ENCODE measurements at regions not wholly inside any gene's neighbourhood (a gene's known extent, or its start where the extent isn't known, plus 50 kb on each side); places are given as distances from the start of the nearest gene placed in this dataset.

DNA sequence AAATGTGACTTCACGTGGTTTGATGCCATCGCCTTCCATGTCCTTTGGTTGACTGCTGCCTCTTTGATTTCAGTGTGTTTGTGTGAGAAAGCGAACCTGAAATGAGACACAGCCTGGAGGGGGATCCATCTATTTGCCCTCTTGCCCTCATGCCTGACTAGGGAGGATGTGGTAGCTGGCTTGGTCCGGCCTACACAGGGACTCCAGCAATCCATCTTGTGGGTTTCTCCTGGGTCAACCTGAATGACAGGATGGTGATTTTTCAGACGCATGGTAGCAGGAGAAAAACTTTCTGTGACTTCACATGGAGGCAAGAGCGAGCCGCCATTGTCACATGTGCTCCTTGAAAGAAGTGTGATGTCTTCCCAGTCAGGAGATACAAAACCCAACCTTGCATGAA is 117.9 kb upstream of the DNAH14 start:
- Histone ChIP-seq H3K27ac (no peak overlapping the region), H3K36me3 (no peaks in the 10 kb centered on the region), H3K4me1 (no peaks in the 10 kb centered on the region), H3K27me3 (no peaks in the 10 kb centered on the region), H3K4me3 (no peak overlapping the region), H3K9me3 (peaks cover 0 to 16% (median 0%) of the 10 kb centered on the region in 4 donors)
- no peak for DNase-seq (ENCODE audit: low spot score in 2 of 2)
- WGBS, 2 donors = 88 to 92% methylated on average over 7 of the region's 7 CpGs
- TF ChIP-seq, protein P1, sequence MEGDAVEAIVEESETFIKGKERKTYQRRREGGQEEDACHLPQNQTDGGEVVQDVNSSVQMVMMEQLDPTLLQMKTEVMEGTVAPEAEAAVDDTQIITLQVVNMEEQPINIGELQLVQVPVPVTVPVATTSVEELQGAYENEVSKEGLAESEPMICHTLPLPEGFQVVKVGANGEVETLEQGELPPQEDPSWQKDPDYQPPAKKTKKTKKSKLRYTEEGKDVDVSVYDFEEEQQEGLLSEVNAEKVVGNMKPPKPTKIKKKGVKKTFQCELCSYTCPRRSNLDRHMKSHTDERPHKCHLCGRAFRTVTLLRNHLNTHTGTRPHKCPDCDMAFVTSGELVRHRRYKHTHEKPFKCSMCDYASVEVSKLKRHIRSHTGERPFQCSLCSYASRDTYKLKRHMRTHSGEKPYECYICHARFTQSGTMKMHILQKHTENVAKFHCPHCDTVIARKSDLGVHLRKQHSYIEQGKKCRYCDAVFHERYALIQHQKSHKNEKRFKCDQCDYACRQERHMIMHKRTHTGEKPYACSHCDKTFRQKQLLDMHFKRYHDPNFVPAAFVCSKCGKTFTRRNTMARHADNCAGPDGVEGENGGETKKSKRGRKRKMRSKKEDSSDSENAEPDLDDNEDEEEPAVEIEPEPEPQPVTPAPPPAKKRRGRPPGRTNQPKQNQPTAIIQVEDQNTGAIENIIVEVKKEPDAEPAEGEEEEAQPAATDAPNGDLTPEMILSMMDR (IDR thresholded peaks at IDR 0.05) = no peak
- no peak for TF ChIP-seq EP300 (IDR thresholded peaks at IDR 0.05)
- no peak for TF ChIP-seq POLR2A (IDR thresholded peaks at IDR 0.05)

- H3K4me1 ChIP-seq = no peaks in the 10 kb centered on the region
- 88 to 89% methylated on average over 2 of the region's 2 CpGs for WGBS, 2 donors
- TF ChIP-seq, protein P1 (IDR thresholded peaks at IDR 0.05) = no peak
- TF ChIP-seq EP300 (IDR thresholded peaks at IDR 0.05) = no peak
- no peak for TF ChIP-seq POLR2A (IDR thresholded peaks at IDR 0.05)
- no peaks in the 10 kb centered on the region for H3K36me3 ChIP-seq
- DNase-seq (ENCODE audit: low spot score in 2 of 2) = no peak
- no peak overlapping the region for H3K27ac ChIP-seq
- H3K27me3 ChIP-seq = no peaks in the 10 kb centered on the region
- H3K4me3 ChIP-seq = no peak overlapping the region
- peaks cover 0 to 16% (median 0%) of the 10 kb centered on the region in 4 donors for H3K9me3 ChIP-seq
These were observed 113.8 kb upstream of the DNAH14 start for GRCh38 chr1:224815647-224816046.

DNA sequence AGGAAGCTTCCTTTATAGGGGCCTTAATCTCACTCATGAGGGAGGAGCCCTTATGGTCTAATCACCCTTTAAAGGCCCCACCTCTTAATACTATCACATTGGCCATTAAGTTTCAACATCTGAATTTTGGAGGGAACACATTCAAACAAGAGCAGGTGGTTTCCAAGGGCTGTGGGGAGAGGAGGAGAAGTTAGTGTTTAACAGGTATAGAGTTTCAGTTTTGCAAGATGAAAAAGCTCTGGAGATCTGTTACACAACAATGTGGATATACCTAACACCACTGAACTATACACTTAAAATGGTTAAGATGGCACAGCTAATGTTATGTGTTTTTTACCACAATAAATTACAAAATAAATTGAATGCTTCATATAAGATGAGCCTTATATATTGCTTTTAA is 113.4 kb upstream of the DNAH14 start:
- Histone ChIP-seq H3K9me3 (peaks cover 0 to 19% (median 0%) of the 10 kb centered on the region in 4 donors), H3K36me3 (no peaks in the 10 kb centered on the region), H3K4me3 (no peak overlapping the region), H3K27me3 (no peaks in the 10 kb centered on the region), H3K4me1 (no peaks in the 10 kb centered on the region), H3K27ac (no peak overlapping the region)
- TF ChIP-seq, protein P1 (IDR thresholded peaks at IDR 0.05) = no peak
- TF ChIP-seq POLR2A (IDR thresholded peaks at IDR 0.05) (no peak), EP300 (IDR thresholded peaks at IDR 0.05) (no peak)
- DNase-seq (ENCODE audit: low spot score in 2 of 2) = no peak

- Histone ChIP-seq H3K4me1 (no peaks in the 10 kb centered on the region), H3K4me3 (no peak overlapping the region), H3K27ac (no peak overlapping the region), H3K36me3 (no peaks in the 10 kb centered on the region), H3K27me3 (no peaks in the 10 kb centered on the region), H3K9me3 (peaks cover 0 to 32% (median 0%) of the 10 kb centered on the region in 4 donors)
- TF ChIP-seq, protein P1 (IDR thresholded peaks at IDR 0.05) = no peak
- no peak for TF ChIP-seq EP300 (IDR thresholded peaks at IDR 0.05)
- TF ChIP-seq POLR2A (IDR thresholded peaks at IDR 0.05) = no peak
- no peak for DNase-seq (ENCODE audit: low spot score in 2 of 2)
- 67 to 82% methylated on average over 3 of the region's 3 CpGs for WGBS, 2 donors
These were observed 112.1 kb upstream of the DNAH14 start for GRCh38 chr1:224817382-224817781.

GRCh38 chr1:224819861-224820260 is 109.6 kb upstream of the DNAH14 start:
- Histone ChIP-seq H3K27ac (no peak overlapping the region), H3K4me3 (no peak overlapping the region), H3K27me3 (no peaks in the 10 kb centered on the region), H3K4me1 (no peaks in the 10 kb centered on the region), H3K36me3 (no peaks in the 10 kb centered on the region), H3K9me3 (peaks cover 0 to 46% (median 0%) of the 10 kb centered on the region in 4 donors)
- TF ChIP-seq EP300 (IDR thresholded peaks at IDR 0.05) (no peak), POLR2A (IDR thresholded peaks at IDR 0.05) (no peak)
- TF ChIP-seq, protein P1 (IDR thresholded peaks at IDR 0.05) = no peak
- 89 to 92% methylated on average over 3 of the region's 3 CpGs for WGBS, 2 donors
- DNase-seq (ENCODE audit: low spot score in 2 of 2) = no peak
